Activated CD4-positive, alpha-beta T cell treated with anti-CD3 and anti-CD28 coated beads, Interleukin-2, amount 10 ng/mL, durations not matched to agents 7 days and 5 days (primary cell): ENCODE measurements at regions not wholly inside any gene's neighbourhood (a gene's known extent, or its start where the extent isn't known, plus 50 kb on each side); places are given as distances from the start of the nearest gene placed in this dataset.

ENCODE experiments used
- CTCF ChIA-PET: fragments of 350-600 bp; sonication (Branson Sonifier 250); formaldehyde crosslinking; loops from one replicate; lab custom pipeline; 2021; ENCODE audit warnings: antibody characterized with exemption; lab: Charles Lee
- POLR2A ChIA-PET: fragments of 350-600 bp; sonication (Branson Sonifier 250); formaldehyde crosslinking; loops from one replicate; lab custom pipeline; 2021; ENCODE audit warnings: antibody characterized with exemption; lab: Charles Lee
- DNase-seq: peaks from one replicate; pipeline ENCODE4 v3.0.0-alpha.2; 2020
- H3K27ac Mint-ChIP-seq: one replicate; pipeline ENCODE4 v1.8.0; 2021; ENCODE audit warnings: mild to moderate bottlenecking, moderate library complexity, mixed read lengths
- H3K27me3 Mint-ChIP-seq: one replicate; pipeline ENCODE4 v1.8.0; 2021; ENCODE audit warnings: mixed read lengths
- H3K36me3 Mint-ChIP-seq: one replicate; pipeline ENCODE4 v1.8.0; 2021; ENCODE audit warnings: low read depth, mixed read lengths
- H3K4me1 Mint-ChIP-seq: one replicate; pipeline ENCODE4 v1.8.0; 2021; ENCODE audit warnings: mixed read lengths
- H3K4me3 Mint-ChIP-seq: one replicate; pipeline ENCODE4 v1.8.0; 2021; ENCODE audit warnings: mild to moderate bottlenecking, moderate library complexity, mixed read lengths
- H3K9me3 Mint-ChIP-seq: one replicate; pipeline ENCODE4 v1.8.0; 2021; ENCODE audit warnings: mixed read lengths

- Mint-ChIP-seq H3K4me1 (no peaks in the 10 kb centered on the region), H3K9me3 (no peaks in the 10 kb centered on the region), H3K36me3 (no peaks in the 10 kb centered on the region), H3K27ac (no peak overlapping the region), H3K27me3 (no peaks in the 10 kb centered on the region), H3K4me3 (no peak overlapping the region)
- ChIA-PET POLR2A (no interaction called here), CTCF (no interaction called here)
- DNase-seq, result no peak
Measured at GRCh38 chr3:33919312-33920120, 121.1 kb downstream of the PDCD6IP start.

DNA sequence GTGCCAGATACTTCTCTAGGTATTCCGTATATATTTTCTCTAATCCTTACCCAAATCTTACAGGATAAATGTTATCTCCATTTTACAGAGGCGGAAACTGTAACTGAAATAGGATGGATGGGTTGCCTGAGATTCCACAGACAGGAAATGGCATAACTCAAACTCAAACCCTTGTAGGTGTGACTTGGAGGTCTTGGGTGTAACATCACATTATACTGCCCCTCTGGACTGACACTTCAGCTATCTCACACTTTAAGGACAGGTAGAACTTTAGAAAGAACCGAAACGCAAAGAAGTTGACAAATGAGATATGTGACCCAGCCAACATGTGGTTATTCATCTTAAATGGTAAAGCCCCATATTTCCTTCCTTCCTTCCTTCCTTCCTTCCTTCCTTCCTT is 122.1 kb downstream of the PDCD6IP start:
- CTCF ChIA-PET, result no interaction called here
- Mint-ChIP-seq H3K4me1 (no peaks in the 10 kb centered on the region), H3K9me3 (no peaks in the 10 kb centered on the region), H3K27ac (no peak overlapping the region), H3K4me3 (no peak overlapping the region), H3K36me3 (no peaks in the 10 kb centered on the region), H3K27me3 (no peaks in the 10 kb centered on the region)
- POLR2A ChIA-PET, result no interaction called here
- no peak for DNase-seq

DNA sequence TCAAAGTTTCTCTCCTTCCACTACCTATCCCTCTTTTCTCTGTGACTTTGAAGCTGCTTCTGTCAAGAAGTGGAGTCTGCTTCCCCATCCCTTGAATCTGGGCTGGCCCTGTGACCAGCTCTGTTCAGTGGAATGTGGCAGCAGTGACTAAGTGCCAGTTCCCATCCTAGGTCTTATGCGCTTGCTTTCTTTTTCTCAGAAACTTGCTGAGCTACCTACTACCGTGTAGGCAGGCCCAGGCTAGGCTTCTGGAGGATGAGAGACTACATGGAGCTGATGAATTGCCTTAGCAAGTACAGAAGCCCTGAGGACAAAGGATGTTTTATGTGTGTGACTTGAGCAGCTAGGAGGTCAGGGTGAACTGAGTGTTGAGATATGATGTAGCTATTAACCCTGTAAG is 123.2 kb downstream of the PDCD6IP start:
- ChIA-PET POLR2A (no interaction called here), CTCF (no interaction called here)
- no peak for DNase-seq
- no peaks in the 10 kb centered on the region for H3K4me1 Mint-ChIP-seq
- no peak overlapping the region for H3K4me3 Mint-ChIP-seq
- H3K9me3 Mint-ChIP-seq, result no peaks in the 10 kb centered on the region
- no peaks in the 10 kb centered on the region for H3K27me3 Mint-ChIP-seq
- no peaks in the 10 kb centered on the region for H3K36me3 Mint-ChIP-seq
- H3K27ac Mint-ChIP-seq, result no peak overlapping the region

GRCh38 chr3:33926998-33927605 is 128.7 kb downstream of the PDCD6IP start:
- Mint-ChIP-seq H3K27me3 (peaks cover 3% of the 10 kb centered on the region), H3K9me3 (no peaks in the 10 kb centered on the region), H3K36me3 (no peaks in the 10 kb centered on the region), H3K4me3 (no peak overlapping the region), H3K27ac (no peak overlapping the region), H3K4me1 (no peaks in the 10 kb centered on the region)
- no peak for DNase-seq
- ChIA-PET CTCF (no interaction called here), POLR2A (no interaction called here)

DNA sequence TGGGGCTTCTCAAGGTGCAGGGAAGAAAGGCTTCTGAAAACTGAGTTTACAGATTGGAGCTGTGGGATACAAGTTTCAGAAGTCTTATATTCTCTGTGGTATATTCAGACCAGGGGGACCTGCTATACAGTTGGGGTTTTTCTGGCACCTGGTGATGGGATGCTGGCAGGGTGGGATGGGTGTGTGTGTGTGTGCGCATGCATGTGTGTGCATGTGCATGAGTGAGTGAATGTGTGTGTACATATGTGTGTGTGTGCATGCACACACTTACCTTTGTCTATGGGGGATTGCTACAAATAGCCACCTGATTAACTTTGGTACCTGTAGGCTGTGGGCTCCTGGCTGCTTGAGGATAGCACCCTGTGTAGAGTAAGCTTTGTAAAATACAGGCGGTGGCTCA is 131.4 kb downstream of the PDCD6IP start:
- ChIA-PET CTCF (no interaction called here), POLR2A (no interaction called here)
- H3K27ac Mint-ChIP-seq, result no peak overlapping the region
- H3K4me3 Mint-ChIP-seq, result no peak overlapping the region
- no peak for DNase-seq
- no peaks in the 10 kb centered on the region for H3K36me3 Mint-ChIP-seq
- H3K9me3 Mint-ChIP-seq, result no peaks in the 10 kb centered on the region
- H3K4me1 Mint-ChIP-seq, result no peaks in the 10 kb centered on the region
- H3K27me3 Mint-ChIP-seq, result peaks cover 3% of the 10 kb centered on the region

GRCh38 chr3:33931512-33931911 is 133.1 kb downstream of the PDCD6IP start:
- no peaks in the 10 kb centered on the region for H3K9me3 Mint-ChIP-seq
- ChIA-PET CTCF (no interaction called here), POLR2A (no interaction called here)
- H3K27me3 Mint-ChIP-seq, result peaks cover 3% of the 10 kb centered on the region
- H3K36me3 Mint-ChIP-seq, result no peaks in the 10 kb centered on the region
- no peak overlapping the region for H3K27ac Mint-ChIP-seq
- no peak for DNase-seq
- no peak overlapping the region for H3K4me3 Mint-ChIP-seq
- no peaks in the 10 kb centered on the region for H3K4me1 Mint-ChIP-seq

DNA sequence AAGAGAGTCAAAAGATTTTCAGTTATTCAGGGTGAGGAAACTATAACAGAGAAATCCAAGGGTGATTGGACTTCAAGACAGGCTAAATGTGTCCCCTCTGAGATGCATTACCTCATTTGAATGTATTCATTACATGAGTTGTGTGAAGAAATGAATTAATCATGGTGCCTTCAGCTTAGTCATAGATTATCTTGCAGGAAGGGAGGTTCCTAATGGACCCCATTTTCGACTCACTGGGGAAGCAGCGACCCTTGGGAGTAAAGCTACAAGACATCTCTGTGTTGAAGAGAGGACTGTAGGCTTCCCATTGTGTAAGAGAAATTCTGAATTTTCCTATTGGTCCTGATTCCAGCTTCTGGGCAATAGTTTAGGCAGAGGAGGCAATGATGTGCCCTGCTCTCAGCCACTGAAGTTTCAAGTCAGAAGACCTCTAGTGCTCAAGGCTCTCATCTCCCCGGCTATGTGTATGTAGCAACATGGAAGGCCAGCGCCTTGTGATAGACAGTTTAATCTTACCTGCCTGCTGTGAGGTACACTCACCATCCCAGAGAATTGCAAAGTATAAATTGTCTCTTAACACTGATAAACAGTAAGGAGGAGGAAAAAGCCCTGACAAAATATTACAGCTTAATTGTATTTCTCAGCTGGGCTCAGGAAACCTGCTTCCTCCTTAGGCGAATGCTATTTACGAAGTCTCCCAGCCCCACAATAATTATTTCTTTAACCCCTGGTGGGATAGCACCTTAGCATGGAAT is 133.8 kb downstream of the PDCD6IP start:
- Mint-ChIP-seq H3K4me1 (no peaks in the 10 kb centered on the region), H3K27me3 (peaks cover 2% of the 10 kb centered on the region), H3K27ac (no peak overlapping the region), H3K9me3 (no peaks in the 10 kb centered on the region), H3K4me3 (no peak overlapping the region), H3K36me3 (no peaks in the 10 kb centered on the region)
- CTCF ChIA-PET, result no interaction called here
- POLR2A ChIA-PET, result no interaction called here
- DNase-seq, result no peak

DNA sequence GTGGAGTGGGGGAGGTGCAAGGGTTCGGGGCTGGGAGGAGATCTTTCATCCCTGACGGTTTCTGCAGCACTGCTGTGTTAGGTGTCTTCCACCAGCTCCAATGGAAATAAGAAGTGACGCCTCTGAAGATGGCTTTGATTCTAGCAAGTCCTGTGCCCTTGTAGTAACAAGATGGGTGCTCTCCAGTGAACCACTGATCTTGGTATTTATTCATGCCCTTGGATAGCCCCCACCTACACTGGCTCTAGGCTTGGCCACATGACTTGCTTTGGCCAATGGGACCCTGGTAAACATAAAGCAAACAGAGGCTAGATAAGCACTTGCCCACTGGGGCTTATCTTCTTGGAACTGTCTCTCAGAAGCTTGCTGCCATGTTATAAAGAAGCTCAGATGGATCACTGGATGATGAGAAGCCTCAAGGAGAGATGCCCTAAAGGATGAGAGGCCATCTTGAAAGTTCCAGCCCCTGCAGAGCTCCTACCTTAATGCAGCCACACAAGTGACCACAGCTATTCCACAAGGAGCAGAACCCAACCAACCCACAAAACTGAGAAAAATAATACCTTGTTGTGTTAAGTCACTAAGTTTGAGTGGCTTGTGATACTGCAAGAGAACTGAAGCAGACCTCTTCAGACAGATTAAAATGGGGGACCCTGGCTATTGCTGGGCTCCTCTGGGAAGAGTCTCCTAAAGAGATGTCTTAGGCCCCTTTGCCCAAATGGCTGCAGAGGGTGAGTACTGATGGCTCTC is 137.9 kb downstream of the PDCD6IP start:
- Mint-ChIP-seq H3K36me3 (no peaks in the 10 kb centered on the region), H3K4me1 (no peaks in the 10 kb centered on the region), H3K27me3 (peaks cover 3% of the 10 kb centered on the region), H3K9me3 (no peaks in the 10 kb centered on the region), H3K4me3 (no peak overlapping the region), H3K27ac (no peak overlapping the region)
- DNase-seq, result no peak
- POLR2A ChIA-PET, result no interaction called here
- CTCF ChIA-PET, result no interaction called here

- Mint-ChIP-seq H3K27me3 (peaks cover 3% of the 10 kb centered on the region), H3K9me3 (no peaks in the 10 kb centered on the region), H3K27ac (no peak overlapping the region), H3K4me1 (no peaks in the 10 kb centered on the region), H3K36me3 (no peaks in the 10 kb centered on the region), H3K4me3 (no peak overlapping the region)
- CTCF ChIA-PET, result no interaction called here
- POLR2A ChIA-PET, result no interaction called here
- no peak for DNase-seq
Measured at GRCh38 chr3:33936921-33937525, 138.6 kb downstream of the PDCD6IP start.

DNA sequence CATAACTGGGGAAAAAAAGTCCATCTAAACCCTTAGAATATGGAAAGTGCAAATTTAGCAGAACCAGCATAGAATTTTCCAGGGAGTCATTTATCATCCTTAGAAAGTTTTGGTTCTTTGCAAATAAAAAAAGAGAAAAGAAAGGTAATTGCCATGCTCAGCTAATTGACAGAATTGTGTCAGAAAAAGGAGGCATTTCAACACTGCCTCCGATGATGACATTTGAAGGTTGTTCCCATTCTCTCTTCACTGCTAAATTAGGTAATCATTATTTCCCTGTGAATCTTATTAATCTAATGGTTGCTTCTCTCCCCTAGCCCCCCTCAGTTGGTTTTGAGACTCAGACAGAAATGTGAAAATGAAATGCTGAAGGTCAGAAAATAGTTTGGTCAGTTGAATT is 139.2 kb downstream of the PDCD6IP start:
- no peaks in the 10 kb centered on the region for H3K4me1 Mint-ChIP-seq

GRCh38 chr3:33940149-33940548 is 141.7 kb downstream of the PDCD6IP start:
- CTCF ChIA-PET, result no interaction called here
- H3K36me3 Mint-ChIP-seq, result no peaks in the 10 kb centered on the region
- peaks cover 5% of the 10 kb centered on the region for H3K27me3 Mint-ChIP-seq
- POLR2A ChIA-PET, result no interaction called here
- no peaks in the 10 kb centered on the region for H3K9me3 Mint-ChIP-seq
- no peaks in the 10 kb centered on the region for H3K4me1 Mint-ChIP-seq
- no peak overlapping the region for H3K27ac Mint-ChIP-seq
- no peak for DNase-seq
- H3K4me3 Mint-ChIP-seq, result no peak overlapping the region

More for the DNA sequence above, 139.2 kb downstream of the PDCD6IP start:
- POLR2A ChIA-PET, result no interaction called here
- Mint-ChIP-seq H3K9me3 (no peaks in the 10 kb centered on the region), H3K27ac (no peak overlapping the region), H3K36me3 (no peaks in the 10 kb centered on the region), H3K4me3 (no peak overlapping the region), H3K27me3 (peaks cover 3% of the 10 kb centered on the region)
- CTCF ChIA-PET, result no interaction called here
- no peak for DNase-seq

DNA sequence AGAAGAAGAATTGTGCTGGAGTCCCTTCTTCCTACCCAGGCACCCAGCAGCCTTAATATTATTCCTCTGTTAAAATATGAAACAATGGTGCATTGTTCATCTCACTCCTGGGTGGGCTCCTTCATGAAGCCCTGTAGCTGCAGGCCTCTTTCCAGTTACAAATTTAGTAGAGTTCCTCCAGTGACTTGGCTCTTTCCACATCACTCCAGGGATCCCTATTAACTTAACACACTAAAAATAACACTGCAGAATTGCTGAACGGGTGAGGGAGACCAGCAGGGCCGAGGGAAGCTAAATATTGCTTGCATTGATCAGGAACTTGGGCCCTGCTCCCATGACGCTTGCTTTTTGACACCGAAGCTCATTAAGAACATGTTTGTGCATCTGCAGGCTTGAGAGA is 142.3 kb downstream of the PDCD6IP start:
- H3K27me3 Mint-ChIP-seq, result peaks cover 5% of the 10 kb centered on the region
- POLR2A ChIA-PET, result no interaction called here
- CTCF ChIA-PET, result no interaction called here
- no peak overlapping the region for H3K4me3 Mint-ChIP-seq
- no peak overlapping the region for H3K27ac Mint-ChIP-seq
- no peak for DNase-seq
- H3K36me3 Mint-ChIP-seq, result no peaks in the 10 kb centered on the region
- no peaks in the 10 kb centered on the region for H3K4me1 Mint-ChIP-seq
- H3K9me3 Mint-ChIP-seq, result no peaks in the 10 kb centered on the region
